Neural cell (in vitro differentiated cells): ENCODE measurements at regions not wholly inside any gene's neighbourhood (a gene's known extent, or its start where the extent isn't known, plus 50 kb on each side); places are given as distances from the start of the nearest gene placed in this dataset.

ENCODE experiments used
- CTCF ChIP-seq: fragments of 450-650 bp; IDR thresholded peaks from 2 replicates; pipeline ENCODE4 v1.5.1; 2014; ENCODE audit warnings: antibody characterized with exemption, mild to moderate bottlenecking, moderate library complexity; ENCODE audit not compliant: poor library complexity, severe bottlenecking
- EP300 ChIP-seq: fragments of 450-650 bp; conservative IDR thresholded peaks from 2 replicates; pipeline ENCODE4 v1.6.1; 2014; ENCODE audit warnings: antibody characterized with exemption, mild to moderate bottlenecking, moderate library complexity; ENCODE audit not compliant: poor library complexity, severe bottlenecking
- EZH2 ChIP-seq: fragments of 200-600, 300-800 bp; shearing (Covaris generic), sonication (generic); IDR thresholded peaks from 2 replicates; pipeline ENCODE4 v1.6.1; 2014; ENCODE audit warnings: antibody characterized with exemption, low read length, borderline replicate concordance, mild to moderate bottlenecking; ENCODE audit not compliant: insufficient read depth, poor library complexity, severe bottlenecking
- MXI1 ChIP-seq: fragments of 450-650 bp; conservative IDR thresholded peaks from 2 replicates; pipeline ENCODE4 v1.6.1; 2014; ENCODE audit warnings: antibody characterized with exemption, mild to moderate bottlenecking; ENCODE audit not compliant: poor library complexity, severe bottlenecking
- POLR2AphosphoS5 ChIP-seq: IDR thresholded peaks from 2 replicates; pipeline ENCODE4 v1.6.1; 2012
- RAD21 ChIP-seq: fragments of 450-650 bp; conservative IDR thresholded peaks from 2 replicates; pipeline ENCODE4 v1.6.1; 2014; ENCODE audit warnings: antibody characterized with exemption, mild to moderate bottlenecking, moderate library complexity
- REST ChIP-seq: IDR thresholded peaks from 2 replicates; pipeline ENCODE4 v1.6.1; 2012; ENCODE audit warnings: borderline replicate concordance
- SMC3 ChIP-seq: fragments of 450-650 bp; conservative IDR thresholded peaks from 2 replicates; pipeline ENCODE4 v1.6.1; 2014; ENCODE audit warnings: antibody characterized with exemption, mild to moderate bottlenecking, moderate library complexity; ENCODE audit not compliant: poor library complexity
- TAF1 ChIP-seq: IDR thresholded peaks from 2 replicates; pipeline ENCODE4 v1.6.1; 2012; ENCODE audit warnings: low read depth

DNA sequence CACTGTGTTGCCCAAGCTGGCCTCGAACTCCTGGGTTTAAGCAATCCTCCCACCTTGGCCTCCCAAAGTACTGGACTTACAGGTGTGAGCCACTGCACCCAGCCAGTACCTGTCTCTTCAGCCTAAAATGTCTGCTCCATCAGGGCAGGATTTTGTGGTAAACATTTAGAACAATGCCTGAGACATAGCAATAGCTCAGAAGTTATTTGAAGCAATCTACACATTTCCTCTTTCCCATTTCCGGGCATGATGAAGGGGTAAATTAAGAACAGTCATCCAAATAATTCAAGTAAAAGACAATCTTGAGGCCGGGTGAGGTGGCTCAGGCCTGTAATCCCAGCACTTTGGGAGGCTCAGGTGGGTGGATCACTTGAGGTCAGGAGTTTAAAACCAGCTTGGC is 69.0 kb upstream of the ZNF217 start:
- TF ChIP-seq TAF1, result no peak
- no peak for TF ChIP-seq REST
- no peak for TF ChIP-seq RAD21
- no peak for TF ChIP-seq EP300
- no peak for TF ChIP-seq CTCF
- no peak for TF ChIP-seq POLR2AphosphoS5
- TF ChIP-seq MXI1, result no peak
- TF ChIP-seq EZH2, result no peak
- no peak for TF ChIP-seq SMC3
